Panc1 (cell line): ENCODE measurements at regions not wholly inside any gene's neighbourhood (a gene's known extent, or its start where the extent isn't known, plus 50 kb on each side); places are given as distances from the start of the nearest gene placed in this dataset.

ENCODE experiments used
- CTCF ChIP-seq: fragments of 450-650 bp; IDR thresholded peaks from 2 replicates; pipeline ENCODE4 v1.5.1; 2017; ENCODE audit warnings: mild to moderate bottlenecking
- POLR2AphosphoS5 ChIP-seq: IDR thresholded peaks from 2 replicates; pipeline ENCODE4 v1.6.1; 2012; ENCODE audit warnings: mild to moderate bottlenecking, low read depth, low read length, moderate library complexity
- REST ChIP-seq, 2 experiments: IDR thresholded peaks; 2 replicates each; pipeline ENCODE4 v1.6.1; 2011 to 2012; ENCODE audit warnings: low read depth in 2 of 2, control low read depth in 1 of 2, low read length in 1 of 2, mild to moderate bottlenecking in 1 of 2, moderate library complexity in 1 of 2; ENCODE audit not compliant: insufficient read depth in 1 of 2
- SIN3A ChIP-seq: IDR thresholded peaks from 2 replicates; pipeline ENCODE4 v1.6.1; 2012; ENCODE audit warnings: low read depth, mild to moderate bottlenecking, low read length, moderate library complexity, borderline replicate concordance; ENCODE audit not compliant: insufficient read depth
- TCF7L2 ChIP-seq: IDR thresholded peaks from 2 replicates; pipeline ENCODE4 v1.6.1; 2011; ENCODE audit warnings: mild to moderate bottlenecking, low read depth, low read length, inconsistent platforms

- no peak for TF ChIP-seq CTCF
- TF ChIP-seq REST (IDR thresholded peaks at IDR 0.05; ENCODE audit: insufficient read depth in 1 of 2, low read depth in 2 of 2, low read length in 1 of 2): no peak
- TF ChIP-seq POLR2AphosphoS5: no peak
- no peak for TF ChIP-seq TCF7L2
- TF ChIP-seq SIN3A: no peak
These were observed 220.5 kb downstream of the SLC6A15 start for GRCh38 chr12:84692071-84692470.
